ENCODE measurements at regions not wholly inside any gene's neighbourhood (a gene's known extent, or its start where the extent isn't known, plus 50 kb on each side); places are given as distances from the start of the nearest gene placed in this dataset.

GRCh38 chr11:70727899-70728620, 329.7 kb downstream of the CTTN start:
- Histone ChIP-seq H3K27me3 (replicated peaks; ENCODE audit: insufficient read depth, low read depth, low read length, poor library complexity) (peaks cover 5% of the 10 kb centered on the region), H3K36me3 (ENCODE audit: insufficient read depth, low read length, poor library complexity, severe bottlenecking) (no peaks in the 10 kb centered on the region), H3K9me3 (ENCODE audit: low read depth, low read length, poor library complexity, severe bottlenecking) (no peaks in the 10 kb centered on the region), H3K27ac (ENCODE audit: low read depth, low read length, poor library complexity, severe bottlenecking) (no peak overlapping the region), H3K4me3 (ENCODE audit: low read depth, low read length, poor library complexity, severe bottlenecking) (no peak overlapping the region), H3K4me1 (ENCODE audit: insufficient read depth, low read length, poor library complexity, severe bottlenecking) (no peaks in the 10 kb centered on the region)
- BruUV-seq (replicated peaks): no TSS peak
- DNase-seq (ENCODE audit: low spot score): no peak
- TF ChIP-seq EZH2 (IDR thresholded peaks at IDR 0.05; ENCODE audit: borderline replicate concordance, low read depth, low read length, poor library complexity, severe bottlenecking): no peak
- no peak for TF ChIP-seq CTCF (conservative IDR thresholded peaks at IDR 0.05; ENCODE audit: low read depth, low read length)
- POLR2A ChIA-PET (ENCODE audit: low non-redundant PET): no interaction called here
- intact Hi-C loops (cut with micrococcal nuclease; ENCODE audit: unreplicated experiment): no loop called here
- CTCF ChIA-PET: no interaction called here

GRCh38 chr11:70729949-70730348, 331.6 kb downstream of the CTTN start:
- no peaks in the 10 kb centered on the region for H3K36me3 ChIP-seq (ENCODE audit: insufficient read depth, low read length, poor library complexity, severe bottlenecking)
- ChIA-PET CTCF (no interaction called here), POLR2A (ENCODE audit: low non-redundant PET) (no interaction called here)
- no peak overlapping the region for H3K4me3 ChIP-seq (ENCODE audit: low read depth, low read length, poor library complexity, severe bottlenecking)
- intact Hi-C loops (cut with micrococcal nuclease; ENCODE audit: unreplicated experiment): no loop called here
- BruUV-seq (replicated peaks): no TSS peak
- no peaks in the 10 kb centered on the region for H3K27me3 ChIP-seq (replicated peaks; ENCODE audit: insufficient read depth, low read depth, low read length, poor library complexity)
- no peak overlapping the region for H3K27ac ChIP-seq (ENCODE audit: low read depth, low read length, poor library complexity, severe bottlenecking)
- no peak for TF ChIP-seq EZH2 (IDR thresholded peaks at IDR 0.05; ENCODE audit: borderline replicate concordance, low read depth, low read length, poor library complexity, severe bottlenecking)
- TF ChIP-seq CTCF (conservative IDR thresholded peaks at IDR 0.05; ENCODE audit: low read depth, low read length): no peak
- no peaks in the 10 kb centered on the region for H3K4me1 ChIP-seq (ENCODE audit: insufficient read depth, low read length, poor library complexity, severe bottlenecking)
- no peaks in the 10 kb centered on the region for H3K9me3 ChIP-seq (ENCODE audit: low read depth, low read length, poor library complexity, severe bottlenecking)
- DNase-seq (ENCODE audit: low spot score): no peak

- intact Hi-C loops (cut with micrococcal nuclease; ENCODE audit: unreplicated experiment): no loop called here
- no peaks in the 10 kb centered on the region for H3K36me3 ChIP-seq (ENCODE audit: insufficient read depth, low read length, poor library complexity, severe bottlenecking)
- H3K4me1 ChIP-seq (ENCODE audit: insufficient read depth, low read length, poor library complexity, severe bottlenecking): no peaks in the 10 kb centered on the region
- H3K27me3 ChIP-seq (replicated peaks; ENCODE audit: insufficient read depth, low read depth, low read length, poor library complexity): no peaks in the 10 kb centered on the region
- no peak overlapping the region for H3K4me3 ChIP-seq (ENCODE audit: low read depth, low read length, poor library complexity, severe bottlenecking)
- no peak overlapping the region for H3K27ac ChIP-seq (ENCODE audit: low read depth, low read length, poor library complexity, severe bottlenecking)
- H3K9me3 ChIP-seq (ENCODE audit: low read depth, low read length, poor library complexity, severe bottlenecking): no peaks in the 10 kb centered on the region
- no peak for TF ChIP-seq CTCF (conservative IDR thresholded peaks at IDR 0.05; ENCODE audit: low read depth, low read length)
- TF ChIP-seq EZH2 (IDR thresholded peaks at IDR 0.05; ENCODE audit: borderline replicate concordance, low read depth, low read length, poor library complexity, severe bottlenecking): no peak
- DNase-seq (ENCODE audit: low spot score): no peak
- no TSS peak for BruUV-seq (replicated peaks)
- POLR2A ChIA-PET (ENCODE audit: low non-redundant PET): no interaction called here
- CTCF ChIA-PET: no interaction called here
These were observed 332.1 kb downstream of the CTTN start for GRCh38 chr11:70730411-70730810.

Data from A673 (cell line).